Mesothelial cell of epicardium (in vitro differentiated cells): ENCODE measurements at regions not wholly inside any gene's neighbourhood (a gene's known extent, or its start where the extent isn't known, plus 50 kb on each side); places are given as distances from the start of the nearest gene placed in this dataset.
"Not testable (repeated sequence)": the region's sequence is repeated elsewhere in the genome, so short reads cannot be mapped to it uniquely, and the experiment has no call there.

ENCODE experiments used
- DNase-seq, 2 experiments: peaks; one replicate each; pipeline ENCODE4 v3.0.0; 2021; ENCODE audit warnings: low spot score in 2 of 2; ENCODE audit not compliant: unreplicated experiment in 2 of 2
- H3K27ac Mint-ChIP-seq: 2 replicates; pipeline ENCODE4 v1.8.0; 2021; ENCODE audit warnings: mixed read lengths
- H3K27me3 Mint-ChIP-seq: 2 replicates; pipeline ENCODE4 v1.8.0; 2021; ENCODE audit warnings: low read depth, mixed read lengths
- H3K36me3 Mint-ChIP-seq: 2 replicates; pipeline ENCODE4 v1.8.0; 2021; ENCODE audit warnings: mixed read lengths
- H3K4me1 Mint-ChIP-seq: 2 replicates; pipeline ENCODE4 v1.8.0; 2021; ENCODE audit warnings: mixed read lengths
- H3K4me3 Mint-ChIP-seq: 2 replicates; pipeline ENCODE4 v1.8.0; 2021; ENCODE audit warnings: mild to moderate bottlenecking, moderate library complexity, mixed read lengths
- H3K9me3 Mint-ChIP-seq: 2 replicates; pipeline ENCODE4 v1.8.0; 2021; ENCODE audit warnings: mixed read lengths
- CTCF ChIP-seq: fragments of 200-600 bp; sonication (generic); IDR thresholded peaks from one replicate; pipeline ENCODE4 v1.5.0; 2021; ENCODE audit warnings: antibody characterized with exemption; ENCODE audit not compliant: unreplicated experiment

DNA sequence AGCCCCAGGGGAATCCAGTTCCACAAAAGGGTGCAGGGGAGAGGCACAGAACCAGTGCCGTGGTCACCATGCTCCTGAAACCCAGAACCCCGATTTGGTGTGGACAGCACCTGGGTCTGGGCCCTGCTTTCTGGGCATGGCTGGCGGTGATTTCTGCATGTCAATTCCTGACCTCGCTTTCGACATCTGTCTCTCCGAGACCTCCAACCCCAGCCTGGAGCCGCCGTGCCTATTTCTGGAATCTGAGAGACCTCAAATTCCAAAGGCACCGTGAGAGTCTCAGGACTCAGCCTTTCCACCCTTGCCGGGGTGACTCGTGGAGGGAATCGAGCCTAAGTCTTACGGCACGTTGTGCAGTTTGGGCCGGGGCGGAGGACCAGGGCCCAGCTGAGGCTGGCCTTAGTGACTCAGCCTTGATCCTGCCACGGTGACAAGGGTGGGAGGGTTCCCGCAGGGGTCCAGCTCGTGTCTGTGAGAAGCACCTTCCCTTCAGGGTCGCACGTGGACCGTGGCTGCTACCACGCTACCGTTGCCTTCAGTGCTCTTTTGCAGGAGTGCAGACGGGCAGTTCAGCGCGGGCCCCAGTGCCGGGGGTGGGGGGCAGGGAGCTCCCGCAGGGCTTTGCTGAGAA lies 133.7 kb downstream of the PXDC1 start:
- no peak for TF ChIP-seq CTCF
- peak in 1 of 2 experiments; percentile 35 for DNase-seq
- Mint-ChIP-seq H3K27ac (no peak overlapping the region), H3K27me3 (peaks cover 6% of the 10 kb centered on the region), H3K9me3 (peaks cover 4% of the 10 kb centered on the region), H3K36me3 (no peaks in the 10 kb centered on the region), H3K4me3 (no peak overlapping the region), H3K4me1 (peaks cover 3% of the 10 kb centered on the region)

- H3K36me3 Mint-ChIP-seq, result no peaks in the 10 kb centered on the region
- peaks cover under 1% of the 10 kb centered on the region for H3K9me3 Mint-ChIP-seq
- H3K27ac Mint-ChIP-seq, result no peak overlapping the region
- no peak overlapping the region for H3K4me3 Mint-ChIP-seq
- DNase-seq, result no peak
- peaks cover 6% of the 10 kb centered on the region for H3K27me3 Mint-ChIP-seq
- no peak for TF ChIP-seq CTCF
- peaks cover 9% of the 10 kb centered on the region for H3K4me1 Mint-ChIP-seq
These were observed 134.3 kb downstream of the PXDC1 start for GRCh38 chr6:3617192-3617631.

- H3K36me3 Mint-ChIP-seq, result no peaks in the 10 kb centered on the region
- H3K9me3 Mint-ChIP-seq, result no peaks in the 10 kb centered on the region
- peaks cover 13% of the 10 kb centered on the region for H3K4me1 Mint-ChIP-seq
- no peak overlapping the region for H3K4me3 Mint-ChIP-seq
- TF ChIP-seq CTCF, result no peak
- H3K27ac Mint-ChIP-seq, result no peak overlapping the region
- peak in 1 of 2 experiments; percentile 24 for DNase-seq
- H3K27me3 Mint-ChIP-seq, result peaks cover 6% of the 10 kb centered on the region
These were observed 134.8 kb downstream of the PXDC1 start for GRCh38 chr6:3616565-3617176.

DNA sequence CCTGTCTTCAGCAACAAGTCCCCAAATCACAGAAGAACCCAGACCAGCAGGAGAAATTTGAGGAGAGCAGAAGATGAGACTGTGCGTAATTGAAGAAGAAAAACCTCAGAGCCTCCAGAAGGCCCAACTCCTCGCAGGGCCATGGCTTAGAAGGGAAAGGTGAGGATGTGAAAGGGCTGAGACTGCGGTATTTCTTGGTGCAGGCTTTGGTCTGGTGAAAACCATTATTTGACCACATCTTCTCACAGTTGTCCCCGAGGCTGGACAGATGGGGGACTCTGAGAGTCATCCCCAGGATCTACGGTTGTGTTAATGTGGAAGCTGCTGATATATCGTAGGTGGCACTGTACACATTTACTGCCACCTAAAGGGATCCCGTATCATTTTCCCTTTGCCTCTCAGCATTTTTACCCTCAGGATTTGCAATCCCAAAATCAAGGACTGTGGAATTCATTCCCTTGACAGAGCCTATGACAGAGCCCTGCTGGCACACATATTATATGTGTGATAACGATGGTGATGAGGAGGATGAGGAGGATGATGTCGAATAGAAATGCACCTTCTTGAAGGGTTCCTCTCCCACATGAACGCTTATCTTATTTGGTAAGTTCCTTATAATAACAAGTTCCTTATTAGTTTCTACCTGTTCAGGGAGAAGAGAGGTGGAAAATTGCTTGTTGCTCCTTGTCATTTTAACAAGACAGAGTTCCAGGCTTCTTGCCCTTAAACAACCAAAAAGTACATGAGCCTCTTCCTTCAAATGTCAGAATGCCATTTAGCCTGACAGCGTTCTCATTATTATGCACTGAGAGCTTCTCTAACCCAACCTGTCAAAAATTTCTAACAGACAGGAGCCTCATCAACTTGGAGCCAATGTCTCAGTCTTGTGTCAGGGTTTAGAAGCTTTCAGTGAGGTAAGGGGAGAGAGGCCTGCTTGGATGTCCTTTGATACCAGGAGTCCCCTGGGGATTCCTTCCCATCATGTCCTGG lies 135.8 kb downstream of the PXDC1 start:
- peaks cover 6% of the 10 kb centered on the region for H3K27me3 Mint-ChIP-seq
- H3K36me3 Mint-ChIP-seq, result no peaks in the 10 kb centered on the region
- DNase-seq, result peak in 1 of 2 experiments; percentile 7
- H3K27ac Mint-ChIP-seq, result no peak overlapping the region
- H3K4me1 Mint-ChIP-seq, result peaks cover 21% of the 10 kb centered on the region
- H3K9me3 Mint-ChIP-seq, result no peaks in the 10 kb centered on the region
- H3K4me3 Mint-ChIP-seq, result no peak overlapping the region
- no peak for TF ChIP-seq CTCF

DNA sequence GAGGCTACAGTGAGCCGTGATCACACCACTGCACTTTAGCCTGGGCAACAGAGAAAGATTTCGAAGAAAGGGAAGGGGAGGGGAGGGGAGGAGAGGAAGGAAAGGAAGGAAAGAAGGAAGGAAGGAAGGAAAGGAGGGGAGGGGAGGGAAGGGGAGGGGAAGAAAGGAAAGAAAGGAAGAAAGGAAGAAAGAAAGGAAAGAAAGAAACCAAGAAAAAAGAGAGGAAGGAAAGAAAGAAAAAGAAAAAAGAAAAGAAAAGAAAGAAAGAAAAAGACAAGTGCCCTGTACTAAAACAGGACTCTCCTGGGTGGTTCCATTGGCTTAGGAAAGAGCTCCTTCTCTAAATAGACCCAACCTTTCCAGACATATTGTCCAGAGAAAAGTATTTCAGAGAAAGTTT lies 136.6 kb downstream of the PXDC1 start:
- Mint-ChIP-seq H3K36me3 (no peaks in the 10 kb centered on the region), H3K9me3 (no peaks in the 10 kb centered on the region), H3K4me3 (no peak overlapping the region), H3K4me1 (peaks cover 28% of the 10 kb centered on the region), H3K27me3 (peaks cover 6% of the 10 kb centered on the region), H3K27ac (no peak overlapping the region)
- no peak for DNase-seq
- TF ChIP-seq CTCF, result no peak

- DNase-seq, H3K27ac Mint-ChIP-seq: not testable (repeated sequence)
These were observed 137.9 kb downstream of the PXDC1 start for GRCh38 chr6:3613565-3613964.

More at GRCh38 chr6:3613565-3613964, 137.9 kb downstream of the PXDC1 start:
- H3K4me3 Mint-ChIP-seq, H3K9me3 Mint-ChIP-seq, H3K36me3 Mint-ChIP-seq, H3K27me3 Mint-ChIP-seq: not testable (repeated sequence)
- peaks cover 32% of the 10 kb centered on the region for H3K4me1 Mint-ChIP-seq
